Vagina (tissue), 2 donors: ENCODE measurements at regions not wholly inside any gene's neighbourhood (a gene's known extent, or its start where the extent isn't known, plus 50 kb on each side); places are given as distances from the start of the nearest gene placed in this dataset.

ENCODE experiments used
- CTCF ChIP-seq, 3 experiments: fragments of 450-650 bp in 2 of 3; fragments of 200-600 bp in 1 of 3; sonication (generic) in 1 of 3; IDR thresholded peaks; one replicate each; pipeline ENCODE4 v1.5.1; 2017 to 2019; ENCODE audit warnings: antibody characterized with exemption in 3 of 3, mild to moderate bottlenecking in 2 of 3, moderate library complexity in 2 of 3
- POLR2AphosphoS5 ChIP-seq, 2 donors: sonication (generic); formaldehyde crosslinking; IDR thresholded peaks; one replicate each; pipeline ENCODE4 v1.9.0; 2017; ENCODE audit warnings: antibody characterized with exemption in 2 of 2, mild to moderate bottlenecking in 2 of 2, low read depth in 1 of 2; ENCODE audit not compliant: insufficient read depth in 1 of 2

GRCh38 chr4:160386846-160387245, 1284.0 kb downstream of the RAPGEF2 start:
- no peak for TF ChIP-seq CTCF (IDR thresholded peaks at IDR 0.05)
- no peak for TF ChIP-seq POLR2AphosphoS5 (IDR thresholded peaks at IDR 0.05; ENCODE audit: insufficient read depth in 1 of 2, low read depth in 1 of 2)
